A673 (cell line): ENCODE measurements at regions not wholly inside any gene's neighbourhood (a gene's known extent, or its start where the extent isn't known, plus 50 kb on each side); places are given as distances from the start of the nearest gene placed in this dataset.

Source experiments
- EZH2 ChIP-seq: fragments of 200-600 bp; sonication (generic); IDR thresholded peaks from 2 replicates; pipeline ENCODE4 v1.6.1; 2017; ENCODE audit warnings: borderline replicate concordance, low read depth, mild to moderate bottlenecking, mixed read lengths, antibody characterized with exemption, low read length; ENCODE audit not compliant: poor library complexity, severe bottlenecking
- TF ChIP-seq, protein P1 (sequence below): fragments of 300-800, 200-600 bp; sonication (generic); conservative IDR thresholded peaks from 2 replicates; pipeline ENCODE4 v1.5.1; 2017; ENCODE audit warnings: low read depth, mild to moderate bottlenecking, antibody characterized with exemption, low read length, moderate library complexity, mixed read lengths

DNA sequence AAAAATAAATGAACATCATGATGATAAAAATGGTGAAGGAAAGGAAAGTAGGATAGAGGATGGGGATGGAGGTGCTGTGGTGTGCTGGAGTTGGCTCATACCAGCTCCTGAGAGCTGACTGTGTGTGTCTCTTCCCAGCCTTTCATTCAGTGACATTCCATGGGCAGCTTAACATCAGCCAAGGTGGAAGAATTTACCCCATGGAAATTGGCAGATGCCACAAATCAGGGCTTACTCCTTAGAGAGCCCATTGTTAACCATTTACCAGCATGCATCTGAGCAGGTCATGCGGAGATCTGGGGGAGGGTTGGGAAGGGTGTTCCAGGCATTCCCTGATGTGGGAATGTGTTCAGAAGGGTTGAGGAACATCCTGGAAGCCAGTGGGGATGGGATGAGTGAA lies 164.7 kb upstream of the MYL2 start:
- TF ChIP-seq, protein P1, sequence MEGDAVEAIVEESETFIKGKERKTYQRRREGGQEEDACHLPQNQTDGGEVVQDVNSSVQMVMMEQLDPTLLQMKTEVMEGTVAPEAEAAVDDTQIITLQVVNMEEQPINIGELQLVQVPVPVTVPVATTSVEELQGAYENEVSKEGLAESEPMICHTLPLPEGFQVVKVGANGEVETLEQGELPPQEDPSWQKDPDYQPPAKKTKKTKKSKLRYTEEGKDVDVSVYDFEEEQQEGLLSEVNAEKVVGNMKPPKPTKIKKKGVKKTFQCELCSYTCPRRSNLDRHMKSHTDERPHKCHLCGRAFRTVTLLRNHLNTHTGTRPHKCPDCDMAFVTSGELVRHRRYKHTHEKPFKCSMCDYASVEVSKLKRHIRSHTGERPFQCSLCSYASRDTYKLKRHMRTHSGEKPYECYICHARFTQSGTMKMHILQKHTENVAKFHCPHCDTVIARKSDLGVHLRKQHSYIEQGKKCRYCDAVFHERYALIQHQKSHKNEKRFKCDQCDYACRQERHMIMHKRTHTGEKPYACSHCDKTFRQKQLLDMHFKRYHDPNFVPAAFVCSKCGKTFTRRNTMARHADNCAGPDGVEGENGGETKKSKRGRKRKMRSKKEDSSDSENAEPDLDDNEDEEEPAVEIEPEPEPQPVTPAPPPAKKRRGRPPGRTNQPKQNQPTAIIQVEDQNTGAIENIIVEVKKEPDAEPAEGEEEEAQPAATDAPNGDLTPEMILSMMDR: no peak
- no peak for TF ChIP-seq EZH2
